ENCODE measurements at regions not wholly inside any gene's neighbourhood (a gene's known extent, or its start where the extent isn't known, plus 50 kb on each side); places are given as distances from the start of the nearest gene placed in this dataset.

DNA sequence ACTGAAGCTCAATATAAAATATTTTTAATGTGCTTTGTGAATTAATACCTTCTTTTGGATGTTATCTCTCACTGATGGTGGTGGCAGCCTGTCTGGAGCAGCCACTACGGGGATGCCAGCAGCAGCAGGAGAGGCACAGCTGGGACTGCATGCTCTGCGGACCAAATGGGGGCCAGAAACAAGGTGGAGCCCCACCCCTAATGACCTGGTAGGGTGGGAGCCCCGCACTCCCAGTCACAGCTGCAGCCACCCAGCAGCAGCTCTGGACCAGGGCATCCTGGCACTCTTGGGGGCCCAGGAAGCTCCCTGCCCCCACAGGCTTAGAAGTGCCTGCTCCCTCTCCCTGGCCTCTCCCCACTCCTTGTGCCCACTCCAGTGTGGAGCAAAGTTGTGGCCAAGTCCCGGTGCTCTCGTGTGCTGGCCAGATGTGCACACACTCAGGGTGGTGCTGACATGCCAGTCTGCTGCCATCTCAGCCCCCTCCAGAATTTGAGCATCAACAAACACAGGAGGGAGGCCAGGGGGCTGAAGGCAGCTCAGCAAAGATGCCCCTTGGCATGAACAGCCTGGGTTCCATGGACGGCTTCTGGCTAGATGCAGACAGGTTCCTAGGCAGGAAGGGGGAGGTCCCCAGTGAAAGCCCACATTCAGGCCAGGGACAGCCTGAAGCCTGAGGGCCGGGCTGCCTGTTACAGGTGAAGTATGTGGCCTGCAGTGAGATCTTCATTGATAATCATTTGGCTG, 696.7 kb upstream of the SLITRK5 start:
- Histone ChIP-seq H3K9ac (ENCODE audit: extremely low read depth, low read length, poor library complexity, severe bottlenecking) (no peak overlapping the region), H3K4me1 (ENCODE audit: control insufficient read depth, insufficient read depth, low read length) (no peaks in the 10 kb centered on the region), H3K36me3 (ENCODE audit: control insufficient read depth, insufficient read depth, low read length) (no peaks in the 10 kb centered on the region), H3K27me3 (ENCODE audit: control insufficient read depth, insufficient read depth, low read length, poor library complexity, severe bottlenecking) (no peaks in the 10 kb centered on the region), H3K4me3 (ENCODE audit: low read length) (no peak overlapping the region), H3K9me3 (ENCODE audit: control insufficient read depth, low read length) (no peaks in the 10 kb centered on the region), H3K27ac (ENCODE audit: low read depth, low read length) (no peak overlapping the region)
- no peaks in the 10 kb centered on the region for H3K36me3 Mint-ChIP-seq (ENCODE audit: low read depth)
- 82 to 94% methylated on average over 2 to 7 of the region's 7 CpGs for WGBS, 2 experiments (ENCODE audit: insufficient coverage in 1 of 2, insufficient read length in 1 of 2)
- no peaks in the 10 kb centered on the region for H3K9me3 Mint-ChIP-seq
- no peaks in the 10 kb centered on the region for H3K27me3 Mint-ChIP-seq (ENCODE audit: insufficient read depth)
- H3K4me3 Mint-ChIP-seq = no peak overlapping the region
- H3K27ac Mint-ChIP-seq = no peak overlapping the region
- H3K4me1 Mint-ChIP-seq = peaks cover 17% of the 10 kb centered on the region
- TF ChIP-seq, protein P1, sequence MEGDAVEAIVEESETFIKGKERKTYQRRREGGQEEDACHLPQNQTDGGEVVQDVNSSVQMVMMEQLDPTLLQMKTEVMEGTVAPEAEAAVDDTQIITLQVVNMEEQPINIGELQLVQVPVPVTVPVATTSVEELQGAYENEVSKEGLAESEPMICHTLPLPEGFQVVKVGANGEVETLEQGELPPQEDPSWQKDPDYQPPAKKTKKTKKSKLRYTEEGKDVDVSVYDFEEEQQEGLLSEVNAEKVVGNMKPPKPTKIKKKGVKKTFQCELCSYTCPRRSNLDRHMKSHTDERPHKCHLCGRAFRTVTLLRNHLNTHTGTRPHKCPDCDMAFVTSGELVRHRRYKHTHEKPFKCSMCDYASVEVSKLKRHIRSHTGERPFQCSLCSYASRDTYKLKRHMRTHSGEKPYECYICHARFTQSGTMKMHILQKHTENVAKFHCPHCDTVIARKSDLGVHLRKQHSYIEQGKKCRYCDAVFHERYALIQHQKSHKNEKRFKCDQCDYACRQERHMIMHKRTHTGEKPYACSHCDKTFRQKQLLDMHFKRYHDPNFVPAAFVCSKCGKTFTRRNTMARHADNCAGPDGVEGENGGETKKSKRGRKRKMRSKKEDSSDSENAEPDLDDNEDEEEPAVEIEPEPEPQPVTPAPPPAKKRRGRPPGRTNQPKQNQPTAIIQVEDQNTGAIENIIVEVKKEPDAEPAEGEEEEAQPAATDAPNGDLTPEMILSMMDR (conservative IDR thresholded peaks at IDR 0.05) = no peak
- peak; percentile 60 for DNase-seq

DNA sequence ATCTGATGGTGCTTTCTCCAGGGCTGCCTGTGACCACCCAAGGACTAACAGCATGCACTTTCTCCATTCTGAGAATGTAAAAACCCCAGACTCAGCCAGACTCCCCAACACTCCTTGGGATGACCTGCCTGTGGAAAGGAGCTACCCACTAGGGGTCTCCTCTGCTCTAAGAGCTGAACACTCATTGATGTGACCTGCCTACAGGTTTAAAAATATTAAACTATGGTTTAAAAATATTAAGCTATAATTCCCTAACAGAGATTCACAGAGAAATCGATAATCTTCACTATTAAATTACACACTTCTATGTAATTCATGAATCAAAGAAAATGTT, 696.2 kb upstream of the SLITRK5 start:
- H3K4me1 ChIP-seq (ENCODE audit: control insufficient read depth, insufficient read depth, low read length) = no peaks in the 10 kb centered on the region
- TF ChIP-seq, protein P1 (conservative IDR thresholded peaks at IDR 0.05) = peak; percentile 65
- H3K27ac Mint-ChIP-seq = no peak overlapping the region
- H3K27ac ChIP-seq (ENCODE audit: low read depth, low read length) = no peak overlapping the region
- no peak overlapping the region for H3K4me3 Mint-ChIP-seq
- DNase-seq = no peak
- H3K36me3 Mint-ChIP-seq (ENCODE audit: low read depth) = no peaks in the 10 kb centered on the region
- H3K27me3 Mint-ChIP-seq (ENCODE audit: insufficient read depth) = no peaks in the 10 kb centered on the region
- H3K4me1 Mint-ChIP-seq = peaks cover 17% of the 10 kb centered on the region
- no peaks in the 10 kb centered on the region for H3K9me3 ChIP-seq (ENCODE audit: control insufficient read depth, low read length)
- H3K9me3 Mint-ChIP-seq = no peaks in the 10 kb centered on the region
- no peak overlapping the region for H3K9ac ChIP-seq (ENCODE audit: extremely low read depth, low read length, poor library complexity, severe bottlenecking)
- WGBS, 2 experiments (ENCODE audit: insufficient coverage in 1 of 2, insufficient read length in 1 of 2) = no CpG with 5 or more reads among the region's 1 CpG
- H3K27me3 ChIP-seq (ENCODE audit: control insufficient read depth, insufficient read depth, low read length, poor library complexity, severe bottlenecking) = no peaks in the 10 kb centered on the region
- H3K4me3 ChIP-seq (ENCODE audit: low read length) = no peak overlapping the region
- H3K36me3 ChIP-seq (ENCODE audit: control insufficient read depth, insufficient read depth, low read length) = no peaks in the 10 kb centered on the region

DNA sequence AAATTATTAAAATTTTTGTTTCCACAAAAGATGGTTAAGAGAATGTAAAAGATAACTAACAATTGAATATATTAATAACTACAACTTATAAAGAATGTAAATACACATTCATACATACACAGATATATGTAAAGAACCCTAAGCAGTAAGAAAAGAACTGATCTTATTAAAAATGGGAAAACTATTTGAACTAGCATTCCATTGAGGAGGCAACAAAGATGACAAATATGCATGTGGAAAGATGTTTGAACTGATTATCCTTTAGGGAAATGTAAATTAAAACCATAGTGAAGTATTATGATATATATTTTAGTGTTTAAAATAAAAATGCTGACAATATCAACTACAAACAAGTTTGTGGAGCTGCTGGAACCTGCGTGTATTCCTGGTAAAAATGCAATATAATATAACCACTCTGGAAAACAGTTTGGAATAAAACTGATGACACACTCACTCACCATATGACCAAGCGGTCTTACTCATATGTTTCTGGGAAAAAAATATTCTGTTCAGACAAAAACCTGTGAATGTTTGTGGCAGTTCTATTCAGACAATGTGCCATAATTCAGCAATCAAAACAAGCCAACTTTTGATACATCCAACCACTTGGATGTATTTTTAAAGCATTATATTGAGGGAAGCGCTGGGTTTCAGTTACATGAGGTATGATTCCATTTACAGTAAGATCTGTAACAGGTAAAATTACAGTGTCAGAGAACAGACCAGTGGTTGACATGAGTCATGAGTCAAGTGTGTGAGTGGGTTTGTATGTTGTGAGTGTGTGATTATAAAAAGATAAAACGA, 694.4 kb upstream of the SLITRK5 start:
- no peaks in the 10 kb centered on the region for H3K36me3 Mint-ChIP-seq (ENCODE audit: low read depth)
- no peak for DNase-seq
- WGBS, 2 experiments (ENCODE audit: insufficient coverage in 1 of 2, insufficient read length in 1 of 2) = 93 to 100% methylated on average over 2 to 4 of the region's 4 CpGs
- no peaks in the 10 kb centered on the region for H3K27me3 ChIP-seq (ENCODE audit: control insufficient read depth, insufficient read depth, low read length, poor library complexity, severe bottlenecking)
- H3K36me3 ChIP-seq (ENCODE audit: control insufficient read depth, insufficient read depth, low read length) = no peaks in the 10 kb centered on the region
- H3K4me3 ChIP-seq (ENCODE audit: low read length) = no peak overlapping the region
- H3K27me3 Mint-ChIP-seq (ENCODE audit: insufficient read depth) = no peaks in the 10 kb centered on the region
- no peaks in the 10 kb centered on the region for H3K9me3 Mint-ChIP-seq
- no peaks in the 10 kb centered on the region for H3K4me1 ChIP-seq (ENCODE audit: control insufficient read depth, insufficient read depth, low read length)
- H3K9me3 ChIP-seq (ENCODE audit: control insufficient read depth, low read length) = no peaks in the 10 kb centered on the region
- no peak overlapping the region for H3K9ac ChIP-seq (ENCODE audit: extremely low read depth, low read length, poor library complexity, severe bottlenecking)
- TF ChIP-seq, protein P1 (conservative IDR thresholded peaks at IDR 0.05) = no peak
- H3K27ac ChIP-seq (ENCODE audit: low read depth, low read length) = no peak overlapping the region
- H3K4me1 Mint-ChIP-seq = peaks cover 17% of the 10 kb centered on the region
- no peak overlapping the region for H3K4me3 Mint-ChIP-seq
- H3K27ac Mint-ChIP-seq = no peak overlapping the region

All from endodermal cell (in vitro differentiated cells).